ENCODE measurements at regions not wholly inside any gene's neighbourhood (a gene's known extent, or its start where the extent isn't known, plus 50 kb on each side); places are given as distances from the start of the nearest gene placed in this dataset.
"Not testable (repeated sequence)": the region's sequence is repeated elsewhere in the genome, so short reads cannot be mapped to it uniquely, and the experiment has no call there.

DNA sequence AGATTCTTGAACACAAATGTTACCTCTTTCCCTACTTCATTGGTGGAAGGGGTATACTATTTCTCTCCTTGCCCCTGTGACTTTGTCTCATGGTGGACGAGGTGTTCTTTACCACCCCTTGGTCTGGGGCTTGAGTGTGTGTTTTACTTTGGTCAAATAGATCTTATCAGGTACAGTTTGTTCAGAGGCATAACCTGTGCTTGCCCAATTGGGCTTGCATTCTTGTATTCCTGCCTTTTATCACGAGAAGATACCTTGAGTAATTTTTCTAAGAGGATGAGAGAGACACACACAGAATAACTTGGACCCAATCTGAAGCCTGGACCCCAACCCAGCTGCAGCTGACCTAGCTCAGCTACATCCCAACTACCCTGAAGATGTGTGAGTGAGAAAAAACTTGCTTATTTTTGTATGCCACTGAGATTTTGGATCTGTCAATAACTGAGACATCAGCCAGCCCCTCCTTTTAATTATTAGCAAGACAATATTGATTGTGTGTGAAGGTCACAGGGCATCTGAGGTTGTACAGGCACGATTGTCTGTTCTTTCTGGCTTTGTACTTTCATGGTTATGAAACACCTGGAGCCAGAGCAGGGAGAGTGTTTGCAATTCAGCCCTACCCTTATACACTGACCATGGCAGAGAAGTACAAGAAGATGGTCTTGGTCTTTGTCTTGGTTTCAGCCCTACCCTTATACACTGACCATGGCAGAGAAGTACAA, 204.7 kb upstream of the SLC35B3 start:
- in situ Hi-C loops (cut with HindIII; ENCODE audit: low pct_unique_long_range_greater_than_20kb, low sequenced_read_pairs): no loop called here
- no peak for DNase-seq (ENCODE audit: low read depth)

DNA sequence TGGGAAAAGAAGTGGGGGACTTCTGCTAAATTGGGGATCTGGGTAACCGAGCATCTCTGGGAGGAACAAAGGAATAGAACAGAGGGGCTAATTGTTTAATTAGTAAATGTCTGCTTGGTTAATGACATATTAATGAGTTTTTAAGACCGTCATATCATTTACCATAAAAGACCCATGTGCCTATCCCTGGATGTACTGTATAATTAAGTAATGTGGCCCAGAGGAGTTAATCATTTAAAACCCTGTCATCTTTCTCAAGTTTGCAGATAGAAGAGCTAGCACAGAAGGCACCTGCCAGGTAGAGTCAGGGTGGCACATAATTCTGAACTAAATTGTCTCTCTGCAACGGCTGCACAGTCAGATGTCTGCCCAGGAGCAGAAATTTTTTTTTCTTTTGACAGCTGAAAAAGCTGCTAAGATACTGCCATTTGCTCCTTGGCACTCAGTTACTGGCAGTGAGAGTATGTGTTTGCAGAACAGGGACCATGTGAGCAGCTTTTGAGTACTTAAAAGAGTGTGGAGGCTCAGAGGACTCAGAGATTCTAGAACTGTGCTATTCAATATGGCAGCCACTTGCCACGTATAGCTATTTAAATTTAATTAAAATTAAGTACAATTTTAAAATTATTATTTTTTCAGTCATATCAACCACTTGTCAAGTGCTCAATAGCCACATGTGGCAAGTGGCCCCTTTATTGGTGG, 202.7 kb upstream of the SLC35B3 start:
- in situ Hi-C loops (cut with HindIII; ENCODE audit: low pct_unique_long_range_greater_than_20kb, low sequenced_read_pairs): no loop called here
- DNase-seq (ENCODE audit: low read depth): no peak

DNA sequence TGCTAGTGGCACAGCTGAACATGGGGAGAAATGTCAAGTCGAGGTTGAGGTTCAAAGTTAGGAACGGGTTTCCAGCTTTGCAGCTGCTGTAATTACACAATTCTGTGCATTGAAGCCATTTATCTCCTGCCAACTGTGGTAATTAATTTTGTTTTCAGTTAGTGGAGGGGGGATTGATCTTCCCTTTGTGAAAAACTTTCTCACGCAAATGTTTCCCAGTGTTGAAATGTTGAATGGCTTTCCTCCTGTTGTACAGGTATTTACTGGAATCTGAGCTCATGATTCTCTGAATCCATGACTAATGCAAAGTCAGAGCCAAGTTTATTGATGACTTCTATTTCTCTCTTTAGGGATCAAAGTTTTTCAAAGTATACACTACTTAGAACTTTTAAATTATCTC, 198.4 kb upstream of the SLC35B3 start:
- no peak for DNase-seq (ENCODE audit: low read depth)
- in situ Hi-C loops (cut with HindIII; ENCODE audit: low pct_unique_long_range_greater_than_20kb, low sequenced_read_pairs): no loop called here

DNA sequence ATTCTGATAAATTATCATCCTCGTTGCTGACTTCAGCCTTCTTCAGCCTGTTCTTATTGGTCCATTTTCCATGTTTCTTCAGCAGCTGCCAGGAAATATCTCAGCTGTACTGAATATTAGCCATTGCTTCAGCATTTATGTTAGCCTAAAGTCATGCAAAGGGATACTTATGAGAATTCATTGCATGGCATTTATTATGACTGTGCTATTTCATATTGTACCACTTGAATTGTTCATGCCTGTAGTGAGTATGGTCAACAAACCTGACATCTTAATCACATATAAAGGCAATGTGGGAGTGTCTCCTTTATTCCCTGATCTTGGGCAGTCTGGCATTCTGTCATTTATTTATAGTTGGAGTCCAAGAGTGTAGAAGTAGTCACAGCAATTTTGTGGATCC, 193.4 kb upstream of the SLC35B3 start:
- in situ Hi-C loops (cut with HindIII; ENCODE audit: low pct_unique_long_range_greater_than_20kb, low sequenced_read_pairs): no loop called here

DNA sequence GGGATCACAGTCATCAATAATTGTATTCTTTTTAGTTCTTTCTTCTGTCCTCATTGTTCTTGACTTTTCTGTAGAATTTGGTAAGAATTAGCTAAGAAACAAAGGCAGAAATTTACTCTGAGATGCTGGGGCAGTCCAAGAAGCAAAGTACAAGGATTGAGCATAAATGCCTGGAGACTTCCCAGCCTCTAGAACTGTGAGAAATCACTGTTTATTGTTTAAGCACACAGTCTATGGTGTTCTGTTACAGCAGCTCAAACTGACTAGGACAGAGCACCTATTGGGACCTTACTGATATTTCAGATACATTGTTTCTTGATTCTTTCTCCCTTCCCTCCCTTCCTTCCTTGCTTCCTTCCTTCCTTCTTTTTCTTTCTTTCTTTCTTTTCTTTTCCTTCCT, 192.7 kb upstream of the SLC35B3 start:
- DNase-seq (ENCODE audit: low read depth): no peak
- in situ Hi-C loops (cut with HindIII; ENCODE audit: low pct_unique_long_range_greater_than_20kb, low sequenced_read_pairs): no loop called here

More for the DNA sequence above, 193.4 kb upstream of the SLC35B3 start:
- no peak for DNase-seq (ENCODE audit: low read depth)

DNA sequence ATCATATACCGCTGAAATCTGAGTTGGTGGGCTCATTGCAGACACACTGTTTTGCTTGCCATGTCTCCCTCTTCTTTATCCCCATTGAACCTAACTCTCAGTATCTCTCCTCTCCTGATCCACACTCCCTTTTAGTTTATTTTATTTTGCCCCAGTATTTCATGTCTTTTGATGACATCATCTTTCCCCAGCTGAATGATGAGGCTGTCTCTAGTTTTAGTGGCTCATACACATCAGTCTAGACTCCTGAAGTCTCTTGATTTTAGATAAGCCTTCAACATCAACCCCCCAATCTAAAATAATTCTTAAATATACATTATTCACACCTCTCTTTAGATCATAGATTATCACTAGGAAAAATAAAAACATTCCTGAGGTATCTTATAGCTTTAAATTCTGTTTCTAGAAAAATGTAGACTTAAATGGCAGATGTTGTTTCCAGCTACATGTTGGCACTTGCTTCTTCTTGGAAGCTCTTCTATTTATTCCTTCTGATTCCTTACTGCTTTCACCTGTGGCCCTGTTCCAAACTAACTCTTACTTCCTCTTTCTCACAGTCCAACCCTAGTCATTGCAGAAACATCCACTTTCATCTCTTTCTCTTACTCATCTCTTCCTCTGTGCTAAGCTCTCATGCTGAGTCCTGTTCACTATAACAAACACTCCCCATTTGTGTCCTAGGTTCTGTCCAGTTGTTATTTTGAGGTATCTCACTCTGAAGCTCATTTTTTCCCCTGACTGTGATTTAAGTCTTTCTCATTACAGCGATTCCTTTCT, 191.9 kb upstream of the SLC35B3 start:
- in situ Hi-C loops (cut with HindIII; ENCODE audit: low pct_unique_long_range_greater_than_20kb, low sequenced_read_pairs): no loop called here
- peak; percentile 18 for DNase-seq (ENCODE audit: low read depth)

- in situ Hi-C loops (cut with HindIII; ENCODE audit: low pct_unique_long_range_greater_than_20kb, low sequenced_read_pairs): no loop called here
- DNase-seq (ENCODE audit: low read depth): no peak
Measured at GRCh38 chr6:8624665-8625064, 189.3 kb upstream of the SLC35B3 start.

DNA sequence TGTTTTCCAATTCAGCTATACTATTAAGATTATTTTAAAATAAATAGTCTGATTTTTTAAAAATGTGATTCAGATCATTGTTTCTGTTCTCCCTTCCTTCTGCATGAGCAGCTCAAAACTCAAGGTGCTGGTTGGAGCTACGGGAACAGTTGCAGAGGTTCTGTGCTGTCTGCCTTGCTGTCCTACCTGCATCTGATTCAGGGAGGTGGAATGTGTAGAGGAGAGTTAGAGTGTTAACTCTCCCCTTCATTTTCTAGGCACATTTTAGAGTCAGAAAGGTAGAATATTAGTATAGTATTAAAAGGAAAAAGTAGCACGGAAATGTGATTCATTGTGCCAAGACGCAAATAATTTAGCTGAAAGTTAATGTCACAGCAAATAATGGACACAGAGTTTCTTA, 188.1 kb upstream of the SLC35B3 start:
- in situ Hi-C loops (cut with HindIII; ENCODE audit: low pct_unique_long_range_greater_than_20kb, low sequenced_read_pairs): no loop called here
- DNase-seq (ENCODE audit: low read depth): no peak

DNA sequence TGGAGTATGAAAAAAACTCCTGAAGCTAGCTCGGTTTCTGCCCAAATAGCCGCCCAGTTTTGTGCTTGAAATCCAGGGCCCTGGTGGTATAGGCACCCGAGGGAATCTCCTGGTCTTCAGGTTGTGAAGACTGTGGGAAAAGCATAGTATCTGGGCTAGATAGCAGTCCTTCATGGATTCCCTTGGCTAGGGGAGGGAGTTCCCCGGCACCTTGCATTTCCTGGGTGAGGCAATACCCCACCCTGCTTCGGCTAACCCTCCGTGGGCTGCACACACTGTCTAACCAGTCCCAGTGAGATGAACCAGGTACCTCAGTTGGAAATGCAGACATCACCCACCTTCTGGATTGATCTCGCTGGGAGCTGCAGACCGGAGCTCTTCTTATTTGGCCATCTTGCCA, 184.5 kb upstream of the SLC35B3 start:
- no peak for DNase-seq (ENCODE audit: low read depth)
- in situ Hi-C loops (cut with HindIII; ENCODE audit: low pct_unique_long_range_greater_than_20kb, low sequenced_read_pairs): no loop called here

GRCh38 chr6:8619408-8619807, 184.1 kb upstream of the SLC35B3 start:
- DNase-seq (ENCODE audit: low read depth): not testable (repeated sequence)

GRCh38 chr6:8608737-8609136, 173.4 kb upstream of the SLC35B3 start:
- in situ Hi-C loops (cut with HindIII; ENCODE audit: low pct_unique_long_range_greater_than_20kb, low sequenced_read_pairs): no loop called here
- no peak for DNase-seq (ENCODE audit: low read depth)

More at GRCh38 chr6:8619408-8619807, 184.1 kb upstream of the SLC35B3 start:
- in situ Hi-C loops (cut with HindIII; ENCODE audit: low pct_unique_long_range_greater_than_20kb, low sequenced_read_pairs): not testable (repeated sequence)

GRCh38 chr6:8589941-8590729, 154.8 kb upstream of the SLC35B3 start:
- peak; percentile 29 for DNase-seq (ENCODE audit: low read depth)
- in situ Hi-C loops (cut with HindIII; ENCODE audit: low pct_unique_long_range_greater_than_20kb, low sequenced_read_pairs): no loop called here

- no peak for DNase-seq (ENCODE audit: low read depth)
- in situ Hi-C loops (cut with HindIII; ENCODE audit: low pct_unique_long_range_greater_than_20kb, low sequenced_read_pairs): no loop called here
Measured at GRCh38 chr6:8588176-8588575, 152.8 kb upstream of the SLC35B3 start.

DNA sequence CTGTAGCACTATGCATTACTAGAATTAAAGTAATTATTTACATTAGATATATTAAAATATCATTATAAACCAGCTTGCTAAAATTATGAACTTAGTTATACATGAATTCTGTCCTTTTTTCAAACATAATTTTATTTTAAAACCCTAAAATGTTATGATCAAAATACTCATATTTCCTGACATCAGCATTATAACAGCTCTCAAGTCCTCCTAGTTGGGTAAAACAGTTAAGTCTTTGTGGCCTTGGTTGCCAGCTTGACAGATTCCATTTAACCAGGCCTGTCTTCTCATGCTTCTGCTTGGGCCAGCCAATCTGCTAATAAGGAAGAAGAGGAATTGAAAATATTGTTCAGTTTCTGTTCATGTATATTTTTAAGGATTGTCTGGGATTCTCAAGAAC, 147.9 kb upstream of the SLC35B3 start:
- no peak for DNase-seq (ENCODE audit: low read depth)

DNA sequence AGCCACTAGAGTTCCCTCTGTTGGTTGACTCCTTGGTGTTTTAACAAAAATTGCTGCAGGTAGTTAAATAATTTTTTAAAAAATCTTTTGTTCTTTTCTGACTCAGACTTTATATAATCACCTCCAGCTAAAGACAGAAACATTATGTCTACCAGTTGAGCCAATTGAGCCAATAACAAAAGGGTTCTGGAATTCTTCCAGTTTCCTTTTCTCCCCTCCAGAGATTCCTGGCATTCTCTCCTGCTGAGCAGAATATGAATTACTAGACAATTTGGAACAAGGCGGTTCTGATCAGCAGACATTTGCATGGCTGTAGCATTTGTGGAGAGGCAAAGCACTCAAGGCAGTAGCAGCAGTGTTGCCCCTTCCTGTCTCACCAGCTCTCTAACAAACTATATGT, 144.0 kb upstream of the SLC35B3 start:
- peak; percentile 12 for DNase-seq (ENCODE audit: low read depth)
- in situ Hi-C loops (cut with HindIII; ENCODE audit: low pct_unique_long_range_greater_than_20kb, low sequenced_read_pairs): no loop called here

More for the DNA sequence above, 147.9 kb upstream of the SLC35B3 start:
- in situ Hi-C loops (cut with HindIII; ENCODE audit: low pct_unique_long_range_greater_than_20kb, low sequenced_read_pairs): no loop called here

DNA sequence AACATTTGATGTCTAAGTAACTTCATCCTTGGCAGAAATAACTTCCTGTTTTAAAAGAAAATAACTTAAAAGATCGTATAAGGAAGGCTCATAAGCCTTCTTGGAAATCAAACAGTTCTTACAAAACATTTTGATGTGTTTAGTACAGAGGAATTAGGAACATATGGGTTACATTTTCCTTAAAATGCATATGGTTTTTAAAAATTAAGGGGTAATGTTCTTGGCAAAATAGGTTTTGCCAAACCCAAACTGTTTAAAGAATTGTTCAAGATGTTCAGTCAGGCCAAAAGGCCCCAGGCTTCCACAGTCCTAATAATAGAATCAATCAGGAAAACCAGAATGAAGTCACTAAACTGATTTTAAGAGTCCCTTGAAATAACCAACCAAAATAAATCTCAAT, 142.7 kb upstream of the SLC35B3 start:
- no peak for DNase-seq (ENCODE audit: low read depth)
- in situ Hi-C loops (cut with HindIII; ENCODE audit: low pct_unique_long_range_greater_than_20kb, low sequenced_read_pairs): no loop called here

GRCh38 chr6:8574749-8575468, 139.6 kb upstream of the SLC35B3 start:
- in situ Hi-C loops (cut with HindIII; ENCODE audit: low pct_unique_long_range_greater_than_20kb, low sequenced_read_pairs): no loop called here

DNA sequence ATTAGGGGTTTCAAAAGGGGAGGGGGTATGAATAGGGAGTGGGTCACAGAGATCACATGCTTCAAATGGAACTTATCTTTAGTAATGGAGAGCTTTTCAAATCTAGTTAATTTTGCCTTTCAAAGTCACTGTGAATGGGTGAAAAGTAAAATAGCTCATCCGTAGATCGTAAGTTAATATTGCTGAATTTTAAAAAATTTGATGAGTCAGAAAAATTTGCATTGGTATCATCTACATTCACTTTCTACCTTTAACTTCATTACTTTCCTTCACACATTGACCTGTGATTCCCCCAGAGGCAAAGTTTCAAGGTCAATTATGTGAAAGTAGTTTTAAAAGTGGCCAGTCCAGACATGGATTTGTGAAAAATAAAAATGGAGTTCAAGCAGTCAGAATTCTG, 139.0 kb upstream of the SLC35B3 start:
- no peak for DNase-seq (ENCODE audit: low read depth)
- in situ Hi-C loops (cut with HindIII; ENCODE audit: low pct_unique_long_range_greater_than_20kb, low sequenced_read_pairs): no loop called here

More at GRCh38 chr6:8574749-8575468, 139.6 kb upstream of the SLC35B3 start:
- no peak for DNase-seq (ENCODE audit: low read depth)
